Epithelial cell of esophagus (primary cell): ENCODE measurements at regions not wholly inside any gene's neighbourhood (a gene's known extent, or its start where the extent isn't known, plus 50 kb on each side); places are given as distances from the start of the nearest gene placed in this dataset.
"Not testable (repeated sequence)": the region's sequence is repeated elsewhere in the genome, so short reads cannot be mapped to it uniquely, and the experiment has no call there.

Source experiments
- DNase-seq: peaks from one replicate; pipeline ENCODE4 v3.0.0; 2010; ENCODE audit warnings: low read depth
- H3K4me3 ChIP-seq: 2 replicates; pipeline ENCODE4 v1.5.1; 2011; ENCODE audit warnings: mild to moderate bottlenecking, low read length, control low read depth
- CTCF ChIP-seq: IDR thresholded peaks from 2 replicates; pipeline ENCODE4 v1.5.1; 2011; ENCODE audit warnings: low read depth, mild to moderate bottlenecking, low read length, control low read depth, inconsistent platforms; ENCODE audit not compliant: insufficient read depth; ENCODE audit errors: missing control alignments

- TF ChIP-seq CTCF, result no peak
- H3K4me3 ChIP-seq, result no peak overlapping the region
- DNase-seq, result no peak
These were observed 59.0 kb upstream of the KCNK12 start for GRCh38 chr2:47629501-47630460.

- DNase-seq, result no peak
These were observed 58.1 kb upstream of the KCNK12 start for GRCh38 chr2:47628904-47629303.

GRCh38 chr2:47626664-47627063 lies 55.9 kb upstream of the KCNK12 start:
- no peak for DNase-seq
- no peak overlapping the region for H3K4me3 ChIP-seq
- no peak for TF ChIP-seq CTCF

More at GRCh38 chr2:47628904-47629303, 58.1 kb upstream of the KCNK12 start:
- no peak for TF ChIP-seq CTCF
- no peak overlapping the region for H3K4me3 ChIP-seq

GRCh38 chr2:47623140-47623539 lies 52.4 kb upstream of the KCNK12 start:
- not testable (repeated sequence) for DNase-seq, H3K4me3 ChIP-seq

GRCh38 chr2:47620770-47621437 lies 50.1 kb upstream of the KCNK12 start:
- no peak for DNase-seq
- no peak overlapping the region for H3K4me3 ChIP-seq
- TF ChIP-seq CTCF, result no peak
